Kidney (tissue), 13 donors: ENCODE measurements at regions not wholly inside any gene's neighbourhood (a gene's known extent, or its start where the extent isn't known, plus 50 kb on each side); places are given as distances from the start of the nearest gene placed in this dataset.

ENCODE experiments used
- DNase-seq, 5 donors: peaks; one replicate each; pipeline ENCODE4 v3.0.0-alpha.2; 2013 to 2020
- FAIRE-seq: peaks from 2 replicates; lab custom pipeline; 2012; peaks lifted over from hg19 to GRCh38; lab: Jason Lieb, UNC
- H3K27ac ChIP-seq, 2 donors: one replicate each; pipeline ENCODE4 v1.7.0; 2013; ENCODE audit warnings: low read depth in 2 of 2, low read length in 2 of 2, inconsistent platforms in 1 of 2
- H3K27me3 ChIP-seq: one replicate; pipeline ENCODE4 v1.7.1; 2013; ENCODE audit warnings: low read length, inconsistent platforms; ENCODE audit not compliant: control insufficient read depth, insufficient read depth
- H3K36me3 ChIP-seq, 3 donors: one replicate each; pipeline versions ENCODE4 v1.7.0 to v1.7.1; 2013; ENCODE audit warnings: low read length in 3 of 3, control low read depth in 1 of 3, inconsistent platforms in 1 of 3; ENCODE audit not compliant: insufficient read depth in 3 of 3, control insufficient read depth in 2 of 3
- H3K4me1 ChIP-seq, 3 donors: one replicate each; pipeline versions ENCODE4 v1.7.0 to v1.7.1; 2013; ENCODE audit warnings: low read length in 3 of 3, inconsistent platforms in 1 of 3, low read depth in 1 of 3; ENCODE audit not compliant: control insufficient read depth in 2 of 3, insufficient read depth in 2 of 3
- H3K4me3 ChIP-seq, 3 donors: one replicate each; pipeline versions ENCODE4 v1.7.0 to v1.8.1; 2013; ENCODE audit warnings: low read length in 3 of 3, control low read depth in 1 of 3, inconsistent platforms in 1 of 3
- H3K9ac ChIP-seq, 3 donors: one replicate each; pipeline versions ENCODE4 v1.7.0 to v1.7.1; 2013; ENCODE audit warnings: low read length in 3 of 3, control low read depth in 1 of 3, inconsistent platforms in 1 of 3
- H3K9me3 ChIP-seq, 3 donors: one replicate each; pipeline versions ENCODE4 v1.7.0 to v1.7.1; 2013; ENCODE audit warnings: low read length in 3 of 3, control low read depth in 1 of 3, inconsistent platforms in 1 of 3; ENCODE audit not compliant: control insufficient read depth in 2 of 3, insufficient read depth in 1 of 3
- intact Hi-C: fragments of 100-400 bp; cut with DNase I; formaldehyde crosslinking; loops from one replicate; pipeline ENCODE4 v1.11.1; 2022
- TF ChIP-seq, protein P1 (sequence below): IDR thresholded peaks from 3 replicates; pipeline ENCODE4 v1.5.1; 2012; ENCODE audit warnings: mild to moderate bottlenecking, moderate library complexity, borderline replicate concordance; ENCODE audit not compliant: insufficient read depth; ENCODE audit errors: extremely low read depth
- donor health status: control.
- donor health status: control.
- donor health status: control.
- donor health status: control.
- donor health status: control.
- donor health status: DM: yes; HTN: yes; CAD: no.
- donor health status: Normal renal cell carcinoma (clear cell type).

DNA sequence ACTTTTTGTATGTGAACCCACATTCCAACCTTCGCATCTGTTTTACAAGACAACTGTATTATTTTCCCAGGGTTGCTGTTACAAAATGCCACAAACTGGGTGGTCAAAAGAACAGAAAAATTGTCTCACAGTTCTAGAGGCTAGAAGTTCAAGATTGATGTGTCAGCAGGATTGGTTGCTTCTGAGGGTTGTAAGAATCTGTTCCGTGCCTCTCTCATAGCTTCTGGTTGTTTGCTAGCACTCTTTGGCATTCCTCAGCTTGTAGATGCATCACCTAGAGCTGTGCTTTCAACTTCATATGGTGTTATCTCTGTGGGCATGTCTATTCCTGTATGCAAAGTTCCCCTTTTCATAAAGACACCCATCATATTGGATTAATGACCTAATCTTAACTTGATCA, 1067.2 kb downstream of the EPHA7 start:
- Histone ChIP-seq H3K27me3 (no peaks in the 10 kb centered on the region), H3K4me3 (no peak overlapping the region), H3K9me3 (no peaks in the 10 kb centered on the region), H3K9ac (no peak overlapping the region), H3K36me3 (no peaks in the 10 kb centered on the region), H3K4me1 (no peaks in the 10 kb centered on the region), H3K27ac (no peak overlapping the region)
- intact Hi-C loops: no loop called here
- no peak for FAIRE-seq
- TF ChIP-seq, protein P1, sequence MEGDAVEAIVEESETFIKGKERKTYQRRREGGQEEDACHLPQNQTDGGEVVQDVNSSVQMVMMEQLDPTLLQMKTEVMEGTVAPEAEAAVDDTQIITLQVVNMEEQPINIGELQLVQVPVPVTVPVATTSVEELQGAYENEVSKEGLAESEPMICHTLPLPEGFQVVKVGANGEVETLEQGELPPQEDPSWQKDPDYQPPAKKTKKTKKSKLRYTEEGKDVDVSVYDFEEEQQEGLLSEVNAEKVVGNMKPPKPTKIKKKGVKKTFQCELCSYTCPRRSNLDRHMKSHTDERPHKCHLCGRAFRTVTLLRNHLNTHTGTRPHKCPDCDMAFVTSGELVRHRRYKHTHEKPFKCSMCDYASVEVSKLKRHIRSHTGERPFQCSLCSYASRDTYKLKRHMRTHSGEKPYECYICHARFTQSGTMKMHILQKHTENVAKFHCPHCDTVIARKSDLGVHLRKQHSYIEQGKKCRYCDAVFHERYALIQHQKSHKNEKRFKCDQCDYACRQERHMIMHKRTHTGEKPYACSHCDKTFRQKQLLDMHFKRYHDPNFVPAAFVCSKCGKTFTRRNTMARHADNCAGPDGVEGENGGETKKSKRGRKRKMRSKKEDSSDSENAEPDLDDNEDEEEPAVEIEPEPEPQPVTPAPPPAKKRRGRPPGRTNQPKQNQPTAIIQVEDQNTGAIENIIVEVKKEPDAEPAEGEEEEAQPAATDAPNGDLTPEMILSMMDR: no peak
- no peak for DNase-seq

DNA sequence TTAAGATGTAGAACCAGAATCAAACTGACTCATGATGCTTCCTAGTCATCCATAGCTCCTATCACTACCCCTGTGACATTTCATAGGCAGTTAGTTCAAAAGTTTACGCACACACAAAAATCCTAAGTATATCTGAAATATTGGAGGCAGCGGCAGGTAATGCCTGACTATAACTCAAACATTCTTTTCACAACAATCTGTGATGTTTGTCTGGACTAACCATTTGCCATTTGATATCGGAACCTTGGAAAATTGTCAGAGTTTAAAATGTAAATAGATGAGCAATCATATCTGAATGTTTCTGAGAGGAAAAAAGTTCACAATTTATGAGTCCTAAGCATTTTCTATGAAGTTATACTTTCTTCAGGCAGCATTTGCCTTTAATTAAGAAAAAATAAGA, 1078.2 kb downstream of the EPHA7 start:
- Histone ChIP-seq H3K36me3 (no peaks in the 10 kb centered on the region), H3K4me1 (no peaks in the 10 kb centered on the region), H3K9ac (no peak overlapping the region), H3K9me3 (no peaks in the 10 kb centered on the region), H3K4me3 (no peak overlapping the region), H3K27me3 (no peaks in the 10 kb centered on the region), H3K27ac (no peak overlapping the region)
- intact Hi-C loops: no loop called here
- TF ChIP-seq, protein P1: no peak
- DNase-seq: no peak
- no peak for FAIRE-seq

GRCh38 chr6:92339936-92340640, 1079.3 kb downstream of the EPHA7 start:
- TF ChIP-seq, protein P1: no peak
- no peaks in the 10 kb centered on the region for H3K27me3 ChIP-seq
- H3K4me3 ChIP-seq: no peak overlapping the region
- H3K36me3 ChIP-seq: no peaks in the 10 kb centered on the region
- no peak overlapping the region for H3K9ac ChIP-seq
- H3K27ac ChIP-seq: no peak overlapping the region
- intact Hi-C loops: no loop called here
- FAIRE-seq (no peak), DNase-seq (peak in 1 of 5 donors; percentile 33)
- H3K4me1 ChIP-seq: no peaks in the 10 kb centered on the region
- H3K9me3 ChIP-seq: no peaks in the 10 kb centered on the region

DNA sequence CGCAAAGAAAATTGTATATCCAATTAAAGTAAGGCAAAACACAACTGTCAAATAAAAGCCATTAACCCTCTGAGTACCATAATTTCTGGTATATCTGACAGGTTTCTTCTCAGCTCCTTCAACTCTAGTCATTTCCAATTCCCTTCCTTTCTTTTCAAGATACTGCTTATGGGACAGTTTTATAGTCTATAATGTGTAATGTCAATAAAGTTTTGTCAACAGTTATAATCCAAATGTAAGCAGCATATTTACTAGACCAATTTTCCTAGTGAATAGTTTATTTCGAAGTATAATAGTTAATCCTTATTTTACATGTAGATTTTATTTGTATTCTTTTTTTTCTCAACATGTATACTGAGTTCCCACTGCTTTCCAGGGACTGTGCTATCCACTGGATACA, 1081.8 kb downstream of the EPHA7 start:
- H3K27me3 ChIP-seq: no peaks in the 10 kb centered on the region
- no peak for FAIRE-seq
- no peaks in the 10 kb centered on the region for H3K9me3 ChIP-seq

More for the DNA sequence above, 1081.8 kb downstream of the EPHA7 start:
- H3K36me3 ChIP-seq: no peaks in the 10 kb centered on the region
- no peak overlapping the region for H3K27ac ChIP-seq
- no peaks in the 10 kb centered on the region for H3K4me1 ChIP-seq
- intact Hi-C loops: no loop called here
- TF ChIP-seq, protein P1: no peak
- H3K9ac ChIP-seq: no peak overlapping the region
- no peak for DNase-seq
- no peak overlapping the region for H3K4me3 ChIP-seq
